A673 (cell line): ENCODE measurements at regions not wholly inside any gene's neighbourhood (a gene's known extent, or its start where the extent isn't known, plus 50 kb on each side); places are given as distances from the start of the nearest gene placed in this dataset.

Experiments used
- CTCF ChIP-seq: fragments of 300-800, 200-600 bp; sonication (generic); conservative IDR thresholded peaks from 2 replicates; pipeline ENCODE4 v1.5.1; 2017; ENCODE audit warnings: low read depth, mild to moderate bottlenecking, antibody characterized with exemption, low read length, moderate library complexity, mixed read lengths
- EZH2 ChIP-seq: fragments of 200-600 bp; sonication (generic); IDR thresholded peaks from 2 replicates; pipeline ENCODE4 v1.6.1; 2017; ENCODE audit warnings: borderline replicate concordance, low read depth, mild to moderate bottlenecking, mixed read lengths, antibody characterized with exemption, low read length; ENCODE audit not compliant: poor library complexity, severe bottlenecking

GRCh38 chr5:173835131-173835530 lies 53.0 kb upstream of the CPEB4 start:
- TF ChIP-seq CTCF (no peak), EZH2 (no peak)
